NCI-H510A treated with DMSO at 0.1 percent for 48 hours (cell line): ENCODE measurements at regions not wholly inside any gene's neighbourhood (a gene's known extent, or its start where the extent isn't known, plus 50 kb on each side); places are given as distances from the start of the nearest gene placed in this dataset.

Experiments used
- DNase-seq: peaks from one replicate; lab custom pipeline; 2025; lab: John Stamatoyannopoulos, UW

GRCh38 chr13:33751151-33751550 is 66.8 kb upstream of the RFC3 start:
- no peak for DNase-seq

GRCh38 chr13:33752094-33752493 is 65.9 kb upstream of the RFC3 start:
- DNase-seq: no peak

GRCh38 chr13:33752597-33752996 is 65.4 kb upstream of the RFC3 start:
- DNase-seq: no peak

- no peak for DNase-seq
These were observed 61.0 kb upstream of the RFC3 start for GRCh38 chr13:33756929-33757328.

GRCh38 chr13:33757713-33758112 is 60.2 kb upstream of the RFC3 start:
- DNase-seq: no peak

- no peak for DNase-seq
These were observed 59.8 kb upstream of the RFC3 start for GRCh38 chr13:33758113-33758512.

GRCh38 chr13:33761740-33762139 is 56.2 kb upstream of the RFC3 start:
- peak; percentile 29 for DNase-seq

GRCh38 chr13:33763021-33763420 is 54.9 kb upstream of the RFC3 start:
- DNase-seq: no peak

GRCh38 chr13:33764716-33765115 is 53.2 kb upstream of the RFC3 start:
- no peak for DNase-seq

- no peak for DNase-seq
These were observed 51.4 kb upstream of the RFC3 start for GRCh38 chr13:33766329-33767123.

GRCh38 chr13:33767140-33767539 is 50.8 kb upstream of the RFC3 start:
- no peak for DNase-seq
